GM19025 (cell line): ENCODE measurements at regions not wholly inside any gene's neighbourhood (a gene's known extent, or its start where the extent isn't known, plus 50 kb on each side); places are given as distances from the start of the nearest gene placed in this dataset.

Experiments used
- ATAC-seq: cut with Tn5 transposase; IDR thresholded peaks from one replicate; pipeline ENCODE4 v1.9.1; 2021; ENCODE audit warnings: mild to moderate bottlenecking, low read depth, moderate library complexity; ENCODE audit not compliant: unreplicated experiment

- ATAC-seq: no peak
Measured at GRCh38 chr6:21802175-21802822, 208.7 kb downstream of the SOX4 start.

DNA sequence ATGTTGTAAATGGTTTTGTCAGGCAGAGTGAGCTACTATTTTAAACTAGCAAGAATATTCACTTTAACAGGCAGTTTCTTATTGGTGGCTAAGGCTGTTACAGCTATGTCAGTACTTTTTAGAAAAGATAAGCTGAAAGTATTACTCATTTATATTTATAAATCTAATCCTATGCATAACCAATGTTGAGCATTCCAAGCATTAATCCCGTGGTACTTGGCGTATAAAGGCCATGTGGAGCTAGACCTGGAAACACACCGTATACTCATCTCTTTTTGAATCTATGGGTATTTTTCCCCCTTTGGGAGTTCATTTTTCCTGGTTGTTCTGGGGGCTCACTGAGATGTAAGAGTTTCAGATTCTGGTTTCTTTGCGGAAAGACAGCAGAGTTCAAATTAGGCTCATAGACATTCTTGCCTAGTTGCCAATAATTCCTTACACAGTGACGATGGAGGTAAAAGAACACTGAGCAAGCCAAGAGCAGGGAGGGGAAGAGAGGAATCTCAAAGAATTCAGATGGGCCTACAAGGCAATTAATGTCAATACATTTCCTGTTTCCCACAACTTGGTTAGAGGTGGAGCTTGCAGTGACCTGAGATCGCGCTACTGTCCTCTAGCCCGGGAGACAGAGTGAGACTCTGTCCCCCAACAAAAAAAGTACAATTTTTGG, 211.5 kb downstream of the SOX4 start:
- ATAC-seq: no peak

DNA sequence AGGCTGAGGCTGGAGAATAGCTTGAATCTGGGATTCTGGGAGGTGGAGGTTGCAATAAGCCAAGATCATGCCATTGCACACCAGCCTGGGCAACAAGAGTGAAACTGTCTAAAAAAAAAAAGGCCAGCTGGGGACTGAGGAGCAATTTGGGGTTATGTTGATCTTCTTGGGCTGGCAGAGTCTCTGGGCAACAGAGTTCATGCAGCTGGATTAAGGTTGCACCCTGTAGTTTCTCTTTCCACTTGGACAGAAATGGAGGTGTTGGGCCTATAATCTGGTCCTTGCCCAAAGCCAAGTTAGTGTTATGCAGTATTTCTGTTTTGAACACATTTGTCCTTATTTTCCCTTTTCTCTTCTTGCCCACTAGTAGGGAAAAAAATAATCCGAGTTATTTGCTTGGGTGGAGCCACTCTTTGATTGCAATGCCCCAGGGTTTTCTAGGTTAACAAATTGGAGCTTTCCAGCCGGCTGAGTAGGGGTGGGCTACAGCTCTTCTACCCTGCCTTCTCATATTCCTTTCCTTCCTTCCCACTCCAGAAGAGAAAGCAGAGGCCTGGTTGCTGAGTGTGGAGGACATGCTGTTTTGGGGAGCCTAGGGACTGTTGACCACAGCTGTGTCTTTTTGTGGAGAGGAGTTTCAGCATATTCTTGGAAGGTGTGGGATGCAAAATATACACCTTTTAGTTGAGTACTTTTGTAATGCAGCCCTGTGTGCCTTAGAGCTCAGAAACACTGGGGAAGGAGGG, 213.9 kb downstream of the SOX4 start:
- ATAC-seq: no peak

DNA sequence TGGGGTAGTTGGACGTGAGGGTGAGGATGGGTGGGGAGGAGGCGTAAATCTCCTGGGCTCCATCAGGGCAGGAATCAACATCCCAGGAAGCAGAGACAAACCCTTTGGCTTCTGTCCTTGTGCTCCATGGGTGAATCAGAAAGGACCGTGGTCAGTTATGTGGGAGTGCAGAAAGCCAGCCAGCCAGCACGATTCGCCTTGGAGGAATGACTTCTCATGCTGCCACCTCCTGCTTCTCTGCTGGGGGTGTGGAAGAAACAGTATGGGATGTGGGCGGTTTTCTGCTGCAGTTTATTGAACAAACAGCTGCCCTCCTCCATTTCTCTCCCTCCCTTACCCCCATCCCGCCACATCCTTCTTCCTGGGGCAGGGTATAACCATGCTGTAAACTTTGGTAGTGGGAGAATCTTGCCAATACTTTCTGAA, 214.5 kb downstream of the SOX4 start:
- ATAC-seq: no peak

- no peak for ATAC-seq
Measured at GRCh38 chr6:21808551-21809242, 215.1 kb downstream of the SOX4 start.

DNA sequence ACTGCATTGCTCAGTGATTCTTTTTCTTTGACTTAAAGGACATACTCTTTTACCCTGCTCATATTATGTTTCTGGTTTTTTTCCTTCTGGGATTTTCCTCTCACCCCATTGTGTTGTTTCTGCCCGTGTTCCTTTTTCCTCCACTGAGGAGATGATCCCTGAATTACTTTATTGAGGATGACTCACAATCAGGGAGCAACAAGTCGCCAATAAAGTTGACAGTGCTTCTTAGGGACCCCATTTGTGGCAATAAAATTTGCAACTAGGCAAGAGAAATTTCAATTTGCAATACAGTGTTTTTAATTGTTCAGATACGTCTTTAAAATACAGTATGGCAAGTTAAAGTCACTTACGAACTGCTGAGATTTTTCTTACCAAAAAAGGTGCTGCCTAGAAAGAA, 217.9 kb downstream of the SOX4 start:
- no peak for ATAC-seq

- ATAC-seq: no peak
Measured at GRCh38 chr6:21816231-21816630, 222.7 kb downstream of the SOX4 start.

GRCh38 chr6:21820442-21820841, 226.9 kb downstream of the SOX4 start:
- no peak for ATAC-seq

DNA sequence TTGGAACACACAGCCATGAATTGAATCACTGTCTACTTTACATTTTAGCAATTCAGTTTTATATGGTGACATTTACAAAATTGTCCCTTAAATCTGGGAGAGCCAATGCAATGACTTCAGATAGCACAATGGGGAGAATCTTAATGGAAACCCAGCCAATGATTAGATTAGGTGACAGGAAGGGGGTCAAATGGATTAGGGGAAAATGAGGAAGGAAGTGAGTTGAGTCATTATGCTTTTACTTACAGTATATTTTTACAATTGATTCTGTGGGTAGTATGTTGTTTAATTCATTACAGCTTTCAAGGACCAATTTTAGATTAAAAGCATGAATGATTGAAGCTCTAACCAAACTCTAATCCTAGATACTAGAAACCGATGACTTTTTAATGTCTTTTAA, 229.8 kb downstream of the SOX4 start:
- no peak for ATAC-seq

GRCh38 chr6:21824431-21825177, 231.1 kb downstream of the SOX4 start:
- no peak for ATAC-seq

DNA sequence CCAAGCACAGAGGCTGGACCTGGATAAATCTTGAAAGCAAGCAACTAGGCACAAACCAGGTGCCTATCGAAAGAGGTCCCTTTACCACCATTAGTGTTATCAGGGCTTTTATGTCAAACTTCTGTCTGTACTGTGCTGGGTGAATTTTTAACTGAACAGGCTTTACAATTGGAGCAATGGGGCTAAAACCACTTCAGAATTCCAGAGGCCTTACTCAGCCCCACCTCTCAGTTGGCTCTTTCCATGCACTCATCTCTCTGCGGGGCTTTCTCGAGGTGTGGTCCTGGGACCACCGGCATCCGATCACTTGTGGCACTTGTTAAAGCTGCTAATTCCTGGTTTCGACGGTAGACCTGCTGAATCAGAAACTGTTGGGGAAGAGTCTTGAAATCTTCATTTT, 232.5 kb downstream of the SOX4 start:
- ATAC-seq: no peak

- ATAC-seq: no peak
Measured at GRCh38 chr6:21826904-21827303, 233.4 kb downstream of the SOX4 start.

GRCh38 chr6:21827425-21828202, 234.1 kb downstream of the SOX4 start:
- no peak for ATAC-seq

DNA sequence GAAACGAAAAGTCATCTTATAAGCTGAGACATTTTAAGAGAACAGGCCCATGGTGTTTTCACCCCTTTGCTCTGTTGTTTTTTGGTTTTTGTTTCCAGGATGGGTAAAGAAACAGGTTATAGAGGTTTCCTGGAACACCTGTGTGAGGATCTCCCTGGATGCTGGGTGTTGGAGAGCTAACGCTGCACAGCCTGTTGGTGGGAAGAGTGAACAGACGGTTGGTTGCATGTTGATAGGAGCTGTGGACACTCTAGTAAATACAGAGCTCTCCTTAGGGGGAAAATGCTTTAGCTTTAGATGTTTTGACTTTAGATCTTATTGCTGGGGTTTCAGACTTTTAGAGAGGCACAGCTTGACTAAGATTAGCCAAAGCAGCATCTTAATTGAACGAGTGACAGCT, 235.2 kb downstream of the SOX4 start:
- no peak for ATAC-seq

DNA sequence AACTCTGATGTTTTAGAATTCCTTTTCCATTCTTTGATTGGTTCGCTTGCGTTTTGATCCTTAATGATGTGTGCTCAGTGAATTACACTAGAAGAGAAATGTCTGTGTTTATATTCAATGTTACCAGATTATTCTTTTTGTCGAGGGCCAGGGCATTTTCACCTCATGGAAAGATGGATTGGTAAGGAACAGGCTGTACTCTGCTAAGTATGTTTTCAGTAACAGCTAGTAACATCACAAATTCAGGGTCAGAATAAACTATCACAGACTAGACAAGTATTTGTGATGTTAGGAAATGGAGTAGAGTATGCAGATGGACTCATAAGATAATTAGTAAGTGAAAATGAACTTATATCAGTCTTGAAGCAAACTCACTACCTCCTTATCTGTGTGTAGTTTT, 235.6 kb downstream of the SOX4 start:
- ATAC-seq: no peak

DNA sequence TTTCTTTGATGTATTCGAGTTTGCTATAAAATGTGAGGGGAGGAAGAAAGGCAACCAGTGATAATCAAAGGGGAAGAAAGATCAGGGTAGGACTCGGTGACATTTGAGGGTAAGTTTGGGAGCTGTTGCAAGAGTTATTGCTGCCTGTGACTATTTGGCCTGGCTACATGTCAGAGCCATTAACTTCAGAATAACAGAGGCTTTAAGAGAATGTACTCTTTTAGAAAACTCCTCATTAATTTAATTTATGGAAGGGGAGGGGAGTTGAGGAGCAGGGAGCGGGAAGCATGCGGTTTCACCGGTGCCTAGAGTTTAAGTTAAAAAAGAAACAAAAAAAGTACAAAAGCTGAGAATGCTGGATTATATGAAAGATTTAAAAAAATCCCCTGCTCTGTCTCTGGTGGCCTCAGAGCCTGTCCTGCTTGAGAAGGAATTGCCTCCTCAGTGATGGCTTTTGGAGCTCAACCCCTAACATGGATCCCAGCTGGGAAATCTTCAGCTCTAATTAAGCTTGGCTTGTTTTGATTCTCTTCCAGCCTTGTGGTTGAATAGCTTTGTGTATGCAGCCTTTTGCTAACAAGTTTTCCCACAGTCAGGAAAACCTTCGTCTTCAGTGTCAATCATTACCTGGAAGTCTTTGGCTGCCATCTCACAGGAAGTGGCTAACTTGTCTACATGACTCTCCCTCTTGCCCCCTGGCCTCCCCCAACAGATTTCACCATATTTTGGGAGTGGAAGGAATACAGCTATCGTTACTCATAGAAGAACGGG, 238.2 kb downstream of the SOX4 start:
- ATAC-seq: no peak

DNA sequence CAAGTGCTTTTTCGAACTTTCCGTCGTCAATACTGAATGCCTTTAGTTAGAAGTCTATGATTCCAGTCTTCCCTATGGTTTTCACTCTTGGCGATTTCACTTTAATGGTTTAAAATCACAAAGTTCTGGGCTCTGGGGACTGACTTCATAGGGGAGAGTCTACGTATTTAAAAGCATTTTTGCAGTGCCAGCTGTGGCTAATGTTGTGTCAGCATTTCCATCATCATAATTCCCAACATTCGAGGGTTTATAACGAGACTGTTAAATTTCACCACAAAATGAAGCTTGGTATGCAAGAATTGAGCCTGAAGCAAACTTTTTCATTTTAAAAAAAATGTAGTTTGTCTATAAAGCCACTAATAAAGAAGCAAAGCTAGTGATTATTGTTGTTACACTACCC, 242.7 kb downstream of the SOX4 start:
- ATAC-seq: no peak

DNA sequence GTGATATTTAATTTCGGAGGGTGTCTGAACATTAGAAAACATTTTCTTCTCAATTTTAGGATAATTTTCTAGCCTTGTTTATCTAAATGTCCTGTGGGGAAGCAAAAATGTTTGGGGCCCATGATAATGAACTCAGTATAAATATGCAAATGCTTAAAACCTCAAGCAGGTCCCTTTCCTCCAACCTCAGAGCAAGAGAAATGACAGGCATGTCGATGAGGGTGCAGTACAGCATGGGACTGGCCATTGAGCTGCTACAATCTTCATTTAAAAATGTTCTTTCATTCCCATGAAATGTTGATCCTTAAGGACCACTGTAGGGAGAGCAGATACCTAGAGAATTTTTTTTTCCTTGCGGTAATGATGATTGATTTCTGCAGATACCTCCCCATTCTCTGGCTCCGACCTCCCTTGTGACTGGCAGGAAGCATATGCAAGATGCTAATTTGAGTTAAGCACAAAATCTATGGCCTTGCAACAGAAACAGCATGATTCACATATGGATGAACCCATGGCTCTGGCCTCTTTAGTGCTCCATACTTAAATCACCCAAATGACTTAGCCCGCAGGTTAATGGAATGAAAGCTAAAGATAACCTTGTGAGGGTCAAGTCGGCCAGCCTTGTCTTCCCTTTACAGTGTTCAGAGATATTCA, 243.3 kb downstream of the SOX4 start:
- ATAC-seq: no peak
